GM23338 (cell line): ENCODE measurements at regions not wholly inside any gene's neighbourhood (a gene's known extent, or its start where the extent isn't known, plus 50 kb on each side); places are given as distances from the start of the nearest gene placed in this dataset.

ENCODE experiments used
- ATAC-seq: fragments of 200-7000 bp; cut with Tn5 transposase; 3 replicates; pipeline ENCODE4 v1.9.1; 2020
- DNase-seq: peaks from one replicate; pipeline ENCODE4 v3.0.0-alpha.2; 2015; ENCODE audit warnings: low spot score
- H2AFZ ChIP-seq: fragments of 200-600 bp; sonication (generic); 2 replicates; pipeline ENCODE4 v1.8.0; 2016; ENCODE audit warnings: antibody characterized with exemption, mild to moderate bottlenecking, moderate library complexity
- H3F3A ChIP-seq: fragments of 200-600 bp; sonication (generic); replicated peaks from 2 replicates; pipeline ENCODE4 v1.8.0; 2017; ENCODE audit warnings: antibody characterized with exemption, mixed run types, low read depth
- H3K27ac ChIP-seq: fragments of 200-600 bp; sonication (generic); 2 replicates; pipeline ENCODE4 v1.6.1; 2016; ENCODE audit warnings: low read depth
- H3K27me3 ChIP-seq: fragments of 200-600 bp; sonication (generic); 2 replicates; pipeline ENCODE4 v1.8.0; 2016; ENCODE audit warnings: mild to moderate bottlenecking, mixed run types, moderate library complexity; ENCODE audit not compliant: insufficient read depth
- H3K36me3 ChIP-seq: fragments of 200-600 bp; sonication (generic); 2 replicates; pipeline ENCODE4 v1.8.0; 2016; ENCODE audit warnings: mild to moderate bottlenecking; ENCODE audit not compliant: insufficient read depth
- H3K4me1 ChIP-seq: fragments of 200-600 bp; sonication (generic); 2 replicates; pipeline ENCODE4 v1.8.0; 2016; ENCODE audit warnings: mild to moderate bottlenecking, moderate library complexity; ENCODE audit not compliant: insufficient read depth
- H3K4me2 ChIP-seq: fragments of 200-600 bp; sonication (generic); 2 replicates; pipeline ENCODE4 v1.7.1; 2017; ENCODE audit warnings: mixed run types
- H3K4me3 ChIP-seq: fragments of 200-600 bp; sonication (generic); 2 replicates; pipeline ENCODE4 v1.6.1; 2016; ENCODE audit warnings: mixed run types
- H3K79me2 ChIP-seq: fragments of 200-600 bp; sonication (generic); replicated peaks from 2 replicates; pipeline ENCODE4 v1.8.0; 2017; ENCODE audit warnings: mild to moderate bottlenecking; ENCODE audit not compliant: insufficient read depth
- H3K9me2 ChIP-seq: fragments of 200-600 bp; sonication (generic); 2 replicates; pipeline ENCODE4 v1.8.0; 2017; ENCODE audit not compliant: insufficient read depth
- H4K20me1 ChIP-seq: fragments of 200-600 bp; sonication (generic); replicated peaks from 2 replicates; pipeline ENCODE4 v1.8.0; 2017; ENCODE audit warnings: mild to moderate bottlenecking; ENCODE audit not compliant: insufficient read depth
- H3K27ac Mint-ChIP-seq: 2 replicates; pipeline ENCODE4 v1.8.0; 2020; ENCODE audit warnings: inconsistent platforms, mild to moderate bottlenecking, moderate library complexity, mixed read lengths
- H3K27me3 Mint-ChIP-seq: 3 replicates; pipeline ENCODE4 v1.8.0; 2022; ENCODE audit warnings: low read depth, mild to moderate bottlenecking, moderate library complexity, mixed read lengths, inconsistent platforms; ENCODE audit not compliant: insufficient read depth, poor library complexity
- H3K36me3 Mint-ChIP-seq: 3 replicates; pipeline ENCODE4 v1.8.0; 2021; ENCODE audit warnings: low read depth, mild to moderate bottlenecking, inconsistent platforms, moderate library complexity, mixed read lengths
- H3K4me1 Mint-ChIP-seq: 3 replicates; pipeline ENCODE4 v1.8.0; 2020; ENCODE audit warnings: mild to moderate bottlenecking, inconsistent platforms, mixed read lengths
- H3K4me3 Mint-ChIP-seq: 3 replicates; pipeline ENCODE4 v1.8.0; 2021; ENCODE audit warnings: moderate library complexity, mild to moderate bottlenecking, inconsistent platforms, mixed read lengths
- H3K9me3 Mint-ChIP-seq: 3 replicates; pipeline ENCODE4 v1.8.0; 2020; ENCODE audit warnings: moderate library complexity, mild to moderate bottlenecking, inconsistent platforms, mixed read lengths
- CREB1 ChIP-seq: fragments of 250-450 bp; sonication (Bioruptor Pico); IDR thresholded peaks from 2 replicates; pipeline ENCODE4 v1.5.0; 2020; ENCODE audit warnings: low read depth, mild to moderate bottlenecking, moderate library complexity
- ETS1 ChIP-seq: IDR thresholded peaks from 2 replicates; pipeline ENCODE4 v1.6.1; 2016; ENCODE audit warnings: antibody characterized with exemption
- EZH2 ChIP-seq: fragments of 200-600 bp; sonication (generic); IDR thresholded peaks from one replicate; pipeline ENCODE4 v1.8.0; 2017; ENCODE audit warnings: antibody characterized with exemption, mild to moderate bottlenecking, low read depth; ENCODE audit not compliant: unreplicated experiment
- EZH2phosphoT487 ChIP-seq: fragments of 200-600 bp; sonication (generic); IDR thresholded peaks from one replicate; pipeline ENCODE4 v1.8.1; 2018; ENCODE audit warnings: antibody characterized with exemption; ENCODE audit not compliant: unreplicated experiment
- JUNB ChIP-seq: IDR thresholded peaks from one replicate; pipeline ENCODE4 v1.6.1; 2016; ENCODE audit warnings: antibody characterized with exemption; ENCODE audit not compliant: unreplicated experiment
- NANOG ChIP-seq: IDR thresholded peaks from 2 replicates; pipeline ENCODE4 v1.6.1; 2016; ENCODE audit warnings: antibody characterized with exemption, borderline replicate concordance
- POLR2AphosphoS5 ChIP-seq: IDR thresholded peaks from 2 replicates; pipeline ENCODE4 v1.6.1; 2016; ENCODE audit warnings: antibody characterized with exemption, low read depth
- REST ChIP-seq: IDR thresholded peaks from one replicate; pipeline ENCODE4 v1.6.1; 2018; ENCODE audit warnings: antibody characterized with exemption; ENCODE audit not compliant: unreplicated experiment
- STAT1 ChIP-seq: IDR thresholded peaks from one replicate; pipeline ENCODE4 v1.6.1; 2016; ENCODE audit warnings: antibody characterized with exemption; ENCODE audit not compliant: unreplicated experiment
- ZNF331 ChIP-seq: fragments of 250-450 bp; sonication (Bioruptor Pico); IDR thresholded peaks from 2 replicates; pipeline ENCODE4 v1.5.0; 2020; ENCODE audit warnings: low read depth, mild to moderate bottlenecking, moderate library complexity
- ZNF462 ChIP-seq: fragments of 250-450 bp; sonication (Bioruptor Pico); IDR thresholded peaks from 2 replicates; pipeline ENCODE4 v1.5.0; 2020; ENCODE audit warnings: mild to moderate bottlenecking, moderate library complexity

- no peaks in the 10 kb centered on the region for H3K4me1 ChIP-seq
- Mint-ChIP-seq H3K27ac (no peak overlapping the region), H3K36me3 (no peaks in the 10 kb centered on the region), H3K4me3 (no peak overlapping the region), H3K9me3 (no peaks in the 10 kb centered on the region), H3K4me1 (peaks cover 4% of the 10 kb centered on the region), H3K27me3 (peaks cover 3% of the 10 kb centered on the region)
- no peaks in the 10 kb centered on the region for H3K9me2 ChIP-seq
- H3F3A ChIP-seq, result no peaks in the 10 kb centered on the region
- no peaks in the 10 kb centered on the region for H4K20me1 ChIP-seq
- DNase-seq (no peak), ATAC-seq (no peak)
- H3K27me3 ChIP-seq, result no peaks in the 10 kb centered on the region
- TF ChIP-seq EZH2, result no peak
- no peak for TF ChIP-seq STAT1
- no peak for TF ChIP-seq EZH2phosphoT487
- TF ChIP-seq NANOG, result no peak
- TF ChIP-seq ZNF462 (CRISPR knock-in tag), result no peak
- TF ChIP-seq CREB1 (CRISPR knock-in tag), result no peak
- no peak overlapping the region for H3K27ac ChIP-seq
- no peak overlapping the region for H3K4me2 ChIP-seq
- H3K79me2 ChIP-seq, result no peaks in the 10 kb centered on the region
- H2AFZ ChIP-seq, result no peak overlapping the region
- H3K4me3 ChIP-seq, result no peak overlapping the region
- H3K36me3 ChIP-seq, result no peaks in the 10 kb centered on the region
Measured at GRCh38 chr6:100186552-100186951, 192.5 kb upstream of the MCHR2 start.

GRCh38 chr6:100185615-100186014 is 191.6 kb upstream of the MCHR2 start:
- no peak for DNase-seq
- Mint-ChIP-seq H3K4me3 (no peak overlapping the region), H3K9me3 (no peaks in the 10 kb centered on the region), H3K27ac (no peak overlapping the region), H3K27me3 (peaks cover 3% of the 10 kb centered on the region), H3K36me3 (no peaks in the 10 kb centered on the region), H3K4me1 (peaks cover 4% of the 10 kb centered on the region)
- Histone ChIP-seq H3K4me1 (no peaks in the 10 kb centered on the region), H3K4me3 (no peak overlapping the region), H3K27me3 (no peaks in the 10 kb centered on the region), H3K4me2 (no peak overlapping the region), H3F3A (no peaks in the 10 kb centered on the region), H3K79me2 (no peaks in the 10 kb centered on the region), H3K9me2 (no peaks in the 10 kb centered on the region), H2AFZ (no peak overlapping the region), H3K36me3 (no peaks in the 10 kb centered on the region), H3K27ac (no peak overlapping the region), H4K20me1 (no peaks in the 10 kb centered on the region)
- no peak for ATAC-seq
- no peak for TF ChIP-seq POLR2AphosphoS5
- no peak for TF ChIP-seq ZNF331 (CRISPR knock-in tag)
- no peak for TF ChIP-seq REST
- TF ChIP-seq EZH2, result no peak
- no peak for TF ChIP-seq EZH2phosphoT487
- no peak for TF ChIP-seq CREB1 (CRISPR knock-in tag)
- TF ChIP-seq JUNB, result no peak
- TF ChIP-seq NANOG, result no peak
- TF ChIP-seq STAT1, result no peak
- TF ChIP-seq ETS1, result no peak
